GM12875 (cell line): ENCODE measurements at regions not wholly inside any gene's neighbourhood (a gene's known extent, or its start where the extent isn't known, plus 50 kb on each side); places are given as distances from the start of the nearest gene placed in this dataset.

Experiments used
- H3K4me3 ChIP-seq: one replicate; pipeline ENCODE4 v1.5.1; 2011; ENCODE audit warnings: low read depth, low read length, control low read depth
- CTCF ChIP-seq: IDR thresholded peaks from 2 replicates; pipeline ENCODE4 v1.5.1; 2011; ENCODE audit warnings: low read depth, mild to moderate bottlenecking, control low read depth, inconsistent platforms, low read length, moderate library complexity, borderline replicate concordance; ENCODE audit not compliant: insufficient read depth

DNA sequence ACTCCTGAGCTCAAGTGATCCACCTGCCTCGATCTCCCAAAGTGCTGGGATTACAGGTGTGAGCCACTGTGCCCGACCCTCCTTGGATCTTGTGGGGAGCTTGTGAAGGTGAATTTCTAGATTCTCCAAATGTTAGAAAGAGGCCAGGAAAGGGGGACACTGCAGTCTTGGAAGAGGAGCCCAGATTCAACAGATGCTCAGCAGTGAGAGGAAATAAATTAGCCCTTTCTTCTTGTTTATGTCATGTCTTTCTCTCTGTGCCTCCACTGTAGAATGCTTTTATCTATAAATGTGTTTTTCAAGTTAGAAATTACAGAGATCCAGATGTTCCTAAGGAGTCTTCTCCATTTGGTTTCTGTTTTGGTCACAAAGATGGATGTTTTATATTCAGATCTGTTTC, 346.6 kb upstream of the KAZN start:
- no peak for TF ChIP-seq CTCF
- no peak overlapping the region for H3K4me3 ChIP-seq

DNA sequence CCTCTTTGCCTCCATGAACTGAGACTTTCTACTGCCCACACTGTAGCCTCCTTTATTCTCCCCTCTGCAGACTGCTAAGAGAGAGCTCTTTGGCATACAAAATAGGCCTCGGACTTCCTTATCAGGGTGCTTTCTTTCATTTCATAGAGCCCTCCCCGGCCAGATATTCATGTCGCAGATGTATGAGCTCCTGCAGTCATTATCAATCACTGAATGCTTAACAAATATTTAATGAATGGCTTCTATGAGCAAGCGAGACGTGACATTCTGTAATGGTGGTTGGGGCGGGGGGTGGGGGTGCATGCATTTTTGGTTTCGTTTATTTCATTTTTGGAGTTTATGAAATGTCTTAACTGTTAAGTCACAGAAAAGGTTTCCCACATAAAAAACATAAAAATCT, 344.8 kb upstream of the KAZN start:
- H3K4me3 ChIP-seq = no peak overlapping the region
- TF ChIP-seq CTCF = no peak

GRCh38 chr1:14254251-14254650, 344.2 kb upstream of the KAZN start:
- H3K4me3 ChIP-seq = no peak overlapping the region
- no peak for TF ChIP-seq CTCF

DNA sequence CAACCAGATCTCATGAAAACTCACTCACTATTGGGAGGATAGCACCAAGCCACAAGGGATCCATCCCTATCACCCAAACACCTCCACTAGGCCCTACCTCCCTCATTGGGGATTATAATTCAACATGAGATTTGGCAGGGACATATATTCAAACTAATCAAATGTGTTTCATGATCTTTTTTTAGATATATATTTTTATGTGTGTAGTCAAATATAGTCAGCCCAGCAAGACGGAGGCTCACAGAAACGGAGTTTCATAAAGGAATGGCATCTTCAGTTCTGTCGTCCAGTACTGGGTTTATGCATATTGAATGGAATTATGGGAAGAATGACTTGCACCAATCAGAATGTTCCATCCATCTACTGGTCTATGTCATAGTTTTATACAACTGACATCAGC, 343.3 kb upstream of the KAZN start:
- no peak overlapping the region for H3K4me3 ChIP-seq
- TF ChIP-seq CTCF = no peak

GRCh38 chr1:14255711-14256110, 342.8 kb upstream of the KAZN start:
- no peak for TF ChIP-seq CTCF
- H3K4me3 ChIP-seq = no peak overlapping the region

DNA sequence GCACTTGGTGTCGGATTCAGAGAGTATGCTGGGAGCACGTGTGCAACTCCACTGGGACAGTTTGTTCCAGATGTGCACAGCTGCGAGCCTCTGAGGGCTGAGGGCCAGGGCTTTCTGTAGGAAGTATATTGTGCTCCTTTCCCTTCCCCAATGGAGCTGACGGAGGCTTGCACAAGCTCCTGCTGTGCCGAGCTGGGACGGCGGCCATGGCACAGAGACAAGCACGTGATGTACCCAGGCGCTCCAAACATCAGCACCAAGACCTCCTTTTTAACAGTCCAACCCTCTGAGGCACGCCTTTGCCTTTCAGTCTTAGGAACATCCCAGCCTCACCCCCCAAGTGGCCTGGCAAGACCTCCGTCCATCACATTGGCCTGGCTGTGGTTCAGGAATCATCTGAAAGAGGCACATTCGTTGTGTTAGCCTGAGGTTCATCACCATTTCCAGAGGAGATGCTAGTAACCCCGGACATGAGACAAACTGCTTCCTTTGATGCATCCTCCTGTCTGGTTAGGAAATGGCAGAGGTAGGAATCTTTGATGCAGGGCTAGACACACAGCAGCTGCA, 339.2 kb upstream of the KAZN start:
- TF ChIP-seq CTCF = no peak
- H3K4me3 ChIP-seq = no peak overlapping the region

DNA sequence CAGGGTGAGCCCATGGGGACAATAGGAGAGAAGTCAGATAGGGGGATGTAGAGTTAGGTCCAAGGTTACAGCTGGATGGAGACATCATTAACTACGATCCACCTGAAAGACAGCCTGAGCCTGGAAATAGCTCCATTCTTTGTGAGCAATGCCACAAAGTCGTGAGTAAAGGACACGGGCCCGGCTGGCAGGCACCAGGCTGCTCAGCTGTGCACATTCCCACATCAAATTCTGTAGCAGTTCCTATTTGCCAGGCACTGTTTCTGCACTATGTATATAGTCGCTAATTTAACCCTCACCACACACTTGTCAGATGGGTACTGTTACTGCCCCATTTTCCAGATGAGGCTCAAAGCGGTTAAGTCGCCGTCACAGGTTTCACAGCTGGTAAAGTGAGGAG, 338.0 kb upstream of the KAZN start:
- H3K4me3 ChIP-seq = no peak overlapping the region
- no peak for TF ChIP-seq CTCF
